ENCODE measurements at regions not wholly inside any gene's neighbourhood (a gene's known extent, or its start where the extent isn't known, plus 50 kb on each side); places are given as distances from the start of the nearest gene placed in this dataset.

DNA sequence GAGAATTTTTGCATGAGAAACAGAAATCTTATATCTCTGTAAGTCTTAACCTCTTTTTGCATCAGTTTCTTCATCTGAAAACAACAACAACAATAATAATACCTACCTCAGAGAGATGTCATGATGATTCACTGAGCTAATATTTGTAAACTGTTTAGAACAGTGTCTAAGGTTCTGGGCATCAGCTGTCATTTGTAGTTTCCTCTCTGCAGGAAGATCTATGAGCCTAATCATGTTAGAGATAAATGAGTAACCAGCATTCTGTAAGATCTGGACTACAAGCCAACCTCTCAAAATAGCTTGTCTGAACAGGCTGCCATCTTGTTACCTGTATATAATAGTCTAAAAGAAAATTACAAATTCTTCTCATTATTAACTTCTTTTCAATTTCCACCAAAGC lies 383.0 kb upstream of the RORA start:
- H3K36me3 ChIP-seq: no peaks in the 10 kb centered on the region
- no peak overlapping the region for H3K4me2 ChIP-seq
- TF ChIP-seq Cebpa-rat (IDR thresholded peaks at IDR 0.05): no peak

DNA sequence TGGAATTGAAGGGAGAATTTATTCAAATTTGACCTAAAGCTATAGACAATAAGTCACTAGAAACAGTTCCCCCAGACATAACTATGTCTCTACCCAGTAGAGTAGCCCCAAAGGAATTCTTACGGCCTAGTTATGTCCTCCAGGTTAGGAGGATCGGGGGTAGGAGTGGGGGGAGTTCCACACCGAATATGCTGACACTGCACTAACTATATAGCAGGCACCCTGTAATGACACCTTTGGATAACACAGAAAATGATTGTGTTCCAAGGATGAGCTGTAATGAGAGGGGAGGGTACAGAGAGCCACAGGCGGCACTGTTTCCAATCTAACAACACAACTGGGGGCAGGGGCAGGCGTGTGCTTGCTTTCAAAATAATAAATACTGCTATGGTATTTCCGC lies 376.2 kb upstream of the RORA start:
- no peaks in the 10 kb centered on the region; a peak in 1 of 22 replicates for H3K9me3 ChIP-seq (replicated peaks in 1 of 11)
- H3K4me3 ChIP-seq: no peak overlapping the region
- no peak overlapping the region for H3K27ac ChIP-seq
- H3K4me2 ChIP-seq: no peak overlapping the region
- no peaks in the 10 kb centered on the region for H4K20me1 ChIP-seq
- H3K36me3 ChIP-seq: no peaks in the 10 kb centered on the region
- H3K27me3 ChIP-seq: no peaks in the 10 kb centered on the region
- H3K4me1 ChIP-seq: no peaks in the 10 kb centered on the region
- no peak overlapping the region for H3K9ac ChIP-seq
- no peak for TF ChIP-seq Cebpa-rat (IDR thresholded peaks at IDR 0.05)

More for the DNA sequence above, 383.0 kb upstream of the RORA start:
- Histone ChIP-seq H4K20me1 (no peaks in the 10 kb centered on the region), H3K4me3 (no peak overlapping the region), H3K9me3 (replicated peaks in 1 of 11) (peaks cover 15 to 30% (median 23%) of the 10 kb centered on the region in 11 experiments; a peak in 21 of 22 replicates), H3K4me1 (no peaks in the 10 kb centered on the region), H3K9ac (no peak overlapping the region), H3K27me3 (no peaks in the 10 kb centered on the region), H3K27ac (no peak overlapping the region)

- Histone ChIP-seq H3K4me1 (0 out of 20 replicates have a peak, but pooled peaks cover 0 to 6% (median 0%) of the 10 kb centered on the region in 10 experiments), H3K9me3 (replicated peaks in 1 of 11) (peaks cover 0 to 17% (median 5%) of the 10 kb centered on the region in 11 experiments; a peak in 12 of 22 replicates), H3K27ac (no peak overlapping the region), H3K27me3 (no peaks in the 10 kb centered on the region), H3K4me2 (no peak overlapping the region), H3K9ac (no peak overlapping the region), H3K4me3 (no peak overlapping the region), H4K20me1 (no peaks in the 10 kb centered on the region), H3K36me3 (no peaks in the 10 kb centered on the region)
- no peak for TF ChIP-seq Cebpa-rat (IDR thresholded peaks at IDR 0.05)
Observed at GRCh38 chr15:61598655-61599054, 369.6 kb upstream of the RORA start.

- H3K27me3 ChIP-seq: no peaks in the 10 kb centered on the region
- H3K4me3 ChIP-seq: no peak overlapping the region
- no peak for TF ChIP-seq Cebpa-rat (IDR thresholded peaks at IDR 0.05)
- no peak overlapping the region for H3K9ac ChIP-seq
- H4K20me1 ChIP-seq: no peaks in the 10 kb centered on the region
- no peak overlapping the region for H3K27ac ChIP-seq
- H3K4me1 ChIP-seq: peaks cover 0 to 9% (median 4%) of the 10 kb centered on the region in 10 experiments; a peak in 9 of 20 replicates
- no peaks in the 10 kb centered on the region for H3K36me3 ChIP-seq
- peaks cover 0 to 18% (median 0%) of the 10 kb centered on the region in 11 experiments; a peak in 8 of 22 replicates for H3K9me3 ChIP-seq (replicated peaks in 1 of 11)
- H3K4me2 ChIP-seq: no peak overlapping the region
Observed at GRCh38 chr15:61584410-61584809, 355.3 kb upstream of the RORA start.

- Histone ChIP-seq H3K9ac (no peak overlapping the region), H3K4me2 (peak overlapping the region in 4 of 11 experiments; percentile 18 to 32 (median 28); a peak in 6 of 22 replicates), H3K27ac (no peak overlapping the region), H4K20me1 (no peaks in the 10 kb centered on the region), H3K27me3 (no peaks in the 10 kb centered on the region), H3K9me3 (replicated peaks in 1 of 11) (peaks cover 0 to 18% (median 0%) of the 10 kb centered on the region in 11 experiments; a peak in 8 of 22 replicates), H3K36me3 (no peaks in the 10 kb centered on the region), H3K4me3 (no peak overlapping the region), H3K4me1 (peaks cover 0 to 9% (median 4%) of the 10 kb centered on the region in 10 experiments; a peak in 9 of 20 replicates)
- no peak for TF ChIP-seq Cebpa-rat (IDR thresholded peaks at IDR 0.05)
Observed at GRCh38 chr15:61582092-61582491, 353.0 kb upstream of the RORA start.

DNA sequence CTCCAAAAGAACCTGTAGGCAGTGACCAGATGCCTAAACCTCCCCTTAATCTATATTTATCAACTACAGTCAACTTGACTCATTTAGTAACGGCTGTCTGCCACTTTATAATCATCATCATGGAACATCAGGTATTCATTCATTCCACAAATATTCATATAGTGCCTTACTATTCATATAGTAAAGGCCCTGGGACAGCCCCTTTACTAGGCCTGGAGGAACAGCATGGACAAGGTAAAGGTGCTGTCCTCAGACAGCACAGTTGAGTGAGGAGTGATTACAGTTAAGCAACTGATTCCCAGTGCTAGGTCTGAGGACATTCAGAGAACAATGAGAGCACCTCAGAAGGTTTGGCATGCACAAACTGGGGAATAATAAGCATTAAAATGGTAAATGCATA lies 346.5 kb upstream of the RORA start:
- H3K27ac ChIP-seq: no peak overlapping the region
- H3K9me3 ChIP-seq (replicated peaks in 1 of 11): peaks cover 0 to 9% (median 0%) of the 10 kb centered on the region in 11 experiments; a peak in 4 of 22 replicates
- no peaks in the 10 kb centered on the region for H3K4me1 ChIP-seq
- no peak for TF ChIP-seq Cebpa-rat (IDR thresholded peaks at IDR 0.05)
- no peak overlapping the region for H3K4me2 ChIP-seq
- H3K9ac ChIP-seq: no peak overlapping the region
- H3K4me3 ChIP-seq: no peak overlapping the region
- no peaks in the 10 kb centered on the region for H3K36me3 ChIP-seq
- H3K27me3 ChIP-seq: no peaks in the 10 kb centered on the region
- no peaks in the 10 kb centered on the region for H4K20me1 ChIP-seq

DNA sequence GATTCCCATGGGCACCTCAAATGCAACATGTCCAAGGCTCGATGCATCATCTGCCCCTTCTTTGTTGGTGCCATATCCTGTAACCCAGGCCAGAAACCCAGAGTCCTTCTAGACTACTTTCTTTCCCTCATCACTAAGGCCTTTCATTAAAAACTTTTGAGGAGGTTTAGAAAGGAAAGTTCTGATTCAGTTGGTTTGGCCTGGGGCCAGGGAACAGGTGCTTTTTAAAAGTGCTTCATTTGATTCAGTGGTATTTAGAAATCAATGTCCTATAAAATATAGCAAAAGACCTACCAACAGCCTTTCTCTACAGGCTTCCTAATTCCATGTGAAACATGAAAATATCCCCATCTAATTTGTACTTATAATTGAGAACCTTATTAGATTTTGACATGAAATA lies 341.9 kb upstream of the RORA start:
- Histone ChIP-seq H4K20me1 (no peaks in the 10 kb centered on the region), H3K9me3 (replicated peaks in 1 of 11) (0 out of 22 replicates have a peak, but pooled peaks cover 0 to 1% (median 0%) of the 10 kb centered on the region in 11 experiments), H3K27me3 (no peaks in the 10 kb centered on the region)

GRCh38 chr15:61564785-61565184 lies 335.7 kb upstream of the RORA start:
- peak in 2 of 11 experiments; percentile 28 to 39; a peak in 1 of 22 replicates for TF ChIP-seq Cebpa-rat (IDR thresholded peaks at IDR 0.05)
- H4K20me1 ChIP-seq: no peaks in the 10 kb centered on the region
- no peaks in the 10 kb centered on the region for H3K36me3 ChIP-seq
- no peak overlapping the region for H3K27ac ChIP-seq
- peaks cover 0 to 16% (median 7%) of the 10 kb centered on the region in 10 experiments; a peak in 11 of 20 replicates for H3K4me1 ChIP-seq
- no peak overlapping the region for H3K4me2 ChIP-seq
- H3K9me3 ChIP-seq (replicated peaks in 1 of 11): no peaks in the 10 kb centered on the region
- no peak overlapping the region for H3K4me3 ChIP-seq
- no peak overlapping the region for H3K9ac ChIP-seq
- H3K27me3 ChIP-seq: peaks cover 0 to 7% (median 0%) of the 10 kb centered on the region in 11 experiments; a peak in 2 of 22 replicates

More for the DNA sequence above, 341.9 kb upstream of the RORA start:
- Histone ChIP-seq H3K9ac (no peak overlapping the region), H3K4me1 (no peaks in the 10 kb centered on the region), H3K4me3 (no peak overlapping the region), H3K4me2 (no peak overlapping the region), H3K36me3 (no peaks in the 10 kb centered on the region), H3K27ac (no peak overlapping the region)
- no peak for TF ChIP-seq Cebpa-rat (IDR thresholded peaks at IDR 0.05)

- Histone ChIP-seq H3K4me1 (peaks cover 0 to 41% (median 24%) of the 10 kb centered on the region in 10 experiments; a peak in 15 of 20 replicates), H4K20me1 (no peaks in the 10 kb centered on the region), H3K4me2 (no peak overlapping the region), H3K4me3 (no peak overlapping the region), H3K9ac (no peak overlapping the region), H3K27me3 (peaks cover 0 to 3% (median 0%) of the 10 kb centered on the region in 11 experiments; a peak in 2 of 22 replicates), H3K9me3 (replicated peaks in 1 of 11) (no peaks in the 10 kb centered on the region; a peak in 1 of 22 replicates), H3K27ac (no peak overlapping the region), H3K36me3 (no peaks in the 10 kb centered on the region)
- TF ChIP-seq Cebpa-rat (IDR thresholded peaks at IDR 0.05): no peak
Observed at GRCh38 chr15:61558172-61559136, 329.4 kb upstream of the RORA start.
